Stimulated activated CD4-positive, alpha-beta T cell treated with anti-CD3 and anti-CD28 coated beads, Interleukin-2, amount 100 ng/mL, for 4 hours (primary cell): ENCODE measurements at regions not wholly inside any gene's neighbourhood (a gene's known extent, or its start where the extent isn't known, plus 50 kb on each side); places are given as distances from the start of the nearest gene placed in this dataset.
"Not testable (repeated sequence)": the region's sequence is repeated elsewhere in the genome, so short reads cannot be mapped to it uniquely, and the experiment has no call there.

Experiments
- DNase-seq: peaks from one replicate; pipeline ENCODE4 v3.0.0-alpha.2; 2020; ENCODE audit warnings: low read depth

DNA sequence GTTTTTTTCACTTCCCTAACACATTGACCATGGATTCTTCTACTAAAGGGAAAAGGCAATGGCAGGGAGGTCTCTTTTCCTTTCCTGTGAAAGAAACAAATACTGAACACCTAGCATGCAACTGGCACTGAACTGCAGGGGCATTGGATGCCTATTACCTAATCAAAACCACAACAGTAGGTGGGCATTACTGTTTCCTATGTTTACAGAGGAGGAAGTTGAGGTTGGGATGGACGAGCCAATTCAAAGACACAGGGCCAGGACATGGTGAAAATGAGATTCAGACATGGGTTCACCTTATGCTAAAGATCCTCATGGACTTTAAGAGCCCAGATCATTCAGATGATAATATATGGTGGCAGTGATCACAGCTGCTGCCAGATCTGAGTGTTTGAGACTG is 407.0 kb downstream of the MIAT start:
- no peak for DNase-seq

DNA sequence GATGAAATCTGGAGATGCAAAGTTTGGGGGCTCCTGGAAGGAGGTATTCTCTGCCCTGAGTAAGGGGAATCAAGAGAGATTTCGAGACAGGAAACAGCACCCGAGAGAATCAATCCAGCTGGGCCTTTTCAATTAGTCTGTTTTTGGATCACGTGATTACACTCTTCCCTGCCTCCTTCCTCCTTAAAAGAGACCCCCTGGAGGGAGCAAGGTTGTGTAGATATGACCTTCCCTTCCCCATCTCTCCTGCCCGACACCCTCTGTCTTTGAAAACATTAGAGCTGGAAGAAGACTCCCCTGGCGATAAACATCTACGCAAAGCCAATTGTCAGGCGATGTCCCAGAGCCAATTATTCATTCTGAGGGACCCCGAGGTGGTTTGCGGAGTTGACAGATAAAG is 407.9 kb downstream of the MIAT start:
- no peak for DNase-seq

DNA sequence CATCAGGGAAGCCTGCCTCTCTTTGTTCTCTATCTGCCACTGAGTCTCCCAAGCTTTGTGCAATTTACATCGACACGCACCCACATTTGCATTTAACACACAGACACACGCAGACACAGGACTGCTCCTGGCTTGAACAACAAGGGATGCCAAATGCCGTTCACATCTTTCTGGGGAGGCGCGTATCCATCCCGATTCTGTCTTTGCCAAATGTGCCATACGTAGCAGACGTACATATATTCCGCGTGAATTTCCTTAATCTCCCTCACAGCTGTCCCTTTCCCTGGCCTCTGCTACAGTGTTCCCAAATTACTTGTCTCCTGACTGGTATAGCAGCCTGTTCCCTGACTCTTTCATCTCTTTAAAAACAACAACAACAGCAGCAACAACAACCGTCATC is 409.5 kb downstream of the MIAT start:
- DNase-seq: no peak

DNA sequence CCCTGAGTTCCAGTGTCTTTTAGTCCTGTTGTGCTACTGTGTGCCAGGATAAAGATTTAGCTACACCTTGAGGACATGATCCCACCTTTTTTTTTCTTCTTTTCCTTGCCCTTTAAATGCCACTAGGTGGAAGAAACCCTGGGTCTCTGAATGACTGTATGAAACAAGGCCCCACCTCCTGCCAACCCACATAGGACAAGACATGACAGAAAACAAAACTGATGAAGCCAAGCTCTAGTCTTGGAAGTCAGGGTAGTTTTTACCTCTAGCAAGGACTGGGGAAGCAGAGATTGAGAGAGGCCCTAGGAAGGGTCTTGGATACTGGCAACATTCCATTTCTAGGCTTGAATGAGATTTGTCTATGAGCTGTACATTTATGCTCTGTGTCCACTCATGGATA is 410.7 kb downstream of the MIAT start:
- no peak for DNase-seq

DNA sequence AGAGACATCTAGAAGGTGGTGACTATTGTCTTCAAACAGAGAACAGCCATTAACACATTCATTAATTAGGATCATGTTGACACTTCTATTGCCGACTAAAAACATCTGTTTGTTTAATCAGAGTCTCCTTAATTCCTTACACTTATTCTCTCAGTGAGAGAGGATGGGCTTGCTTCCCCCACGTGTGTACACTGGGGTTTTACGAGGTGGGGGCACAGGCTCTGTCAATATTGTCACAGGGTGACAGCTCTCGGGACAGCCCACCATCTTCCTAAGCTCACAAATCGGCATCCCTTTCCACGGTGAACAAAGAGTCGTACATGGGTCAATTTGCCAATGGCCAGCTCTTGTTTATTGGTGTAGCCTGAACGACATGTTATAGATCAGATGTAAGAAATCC is 413.2 kb downstream of the MIAT start:
- no peak for DNase-seq

DNA sequence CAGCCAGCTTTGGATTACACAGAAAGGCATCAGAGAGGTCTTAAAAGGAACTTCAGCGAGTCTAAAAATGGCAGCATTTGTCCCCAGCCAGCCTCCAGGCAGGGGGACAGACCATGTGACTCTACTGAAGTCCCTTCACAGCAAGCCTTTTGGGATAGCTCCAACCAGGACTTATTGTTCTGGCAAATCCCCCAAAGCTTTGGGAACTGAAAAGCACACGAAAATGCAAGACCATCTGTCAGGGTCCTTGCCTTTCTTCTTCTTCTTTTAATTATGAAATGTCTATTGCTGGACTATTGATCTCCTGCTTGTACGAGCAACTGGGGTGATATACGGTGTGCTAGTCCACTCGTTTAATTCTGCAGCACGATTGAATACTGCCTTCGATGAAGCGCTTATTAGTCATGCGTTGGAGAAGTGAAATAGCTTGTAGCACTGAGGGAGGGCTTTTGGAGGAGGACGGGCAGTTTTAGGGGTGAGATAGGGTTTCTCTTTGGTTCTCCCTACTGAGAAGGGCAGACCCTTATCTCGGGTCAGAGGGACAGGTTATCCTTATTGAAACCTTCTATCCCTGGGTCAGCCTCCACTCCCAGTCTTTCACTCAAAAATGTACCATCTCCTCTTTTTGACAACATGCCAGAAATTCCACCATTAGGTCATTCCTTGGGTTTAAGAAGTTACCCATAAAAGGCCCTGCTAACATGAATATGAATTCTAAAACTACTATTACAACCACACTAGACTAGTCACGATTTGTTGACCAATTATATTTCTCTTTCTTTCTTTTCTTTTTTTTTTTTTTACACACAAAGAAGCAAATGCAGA is 416.4 kb downstream of the MIAT start:
- DNase-seq: no peak

DNA sequence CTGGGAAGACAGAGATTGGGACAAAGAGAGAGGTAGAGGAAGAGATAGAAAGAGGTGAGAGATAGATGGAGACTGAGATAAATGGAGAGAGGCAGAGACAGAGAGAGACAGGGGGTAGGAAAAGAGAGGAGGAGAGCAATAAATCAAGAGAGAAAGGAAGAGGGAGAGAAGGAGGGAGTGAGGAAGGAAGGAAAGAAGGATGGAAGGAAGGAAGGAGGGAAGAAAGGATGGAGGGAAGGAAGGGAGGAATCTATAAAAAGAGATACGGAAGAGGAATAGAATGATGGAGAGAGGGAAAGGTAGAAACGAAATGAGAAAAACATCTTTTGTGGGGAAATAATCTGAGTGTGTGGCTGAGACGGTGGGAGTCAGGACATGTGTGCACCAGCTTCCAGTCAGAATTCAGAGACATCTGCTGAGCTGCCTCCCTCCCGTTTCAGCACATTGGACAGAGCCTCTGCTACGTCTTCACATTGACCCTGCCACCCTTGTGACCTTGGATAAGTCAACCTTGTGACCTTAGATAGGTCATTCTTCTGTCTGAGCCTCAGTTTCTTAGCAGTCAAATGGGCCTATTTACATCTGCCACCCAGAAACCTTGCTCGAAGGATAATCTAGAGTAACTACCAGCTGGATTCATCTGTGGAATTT is 417.8 kb downstream of the MIAT start:
- DNase-seq: no peak

DNA sequence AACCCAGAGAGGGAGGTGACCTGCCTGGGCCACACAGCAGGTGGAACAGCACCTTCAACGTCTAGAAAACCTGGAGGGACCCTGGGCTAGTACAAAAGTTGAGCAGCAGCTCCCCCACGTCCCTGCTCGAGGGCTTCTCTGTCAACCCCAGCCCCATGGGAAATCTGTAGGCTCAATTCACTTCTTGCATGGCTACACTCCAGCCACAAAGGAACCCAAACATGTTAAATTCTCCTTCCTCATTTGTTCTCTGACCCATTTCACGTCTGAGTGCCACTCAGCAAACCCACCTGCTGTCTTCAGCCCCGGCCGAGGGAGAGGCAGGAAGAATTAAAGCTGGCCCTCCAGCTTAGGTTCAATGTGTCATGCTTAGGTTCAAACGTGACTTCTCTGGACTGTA is 418.5 kb downstream of the MIAT start:
- no peak for DNase-seq

DNA sequence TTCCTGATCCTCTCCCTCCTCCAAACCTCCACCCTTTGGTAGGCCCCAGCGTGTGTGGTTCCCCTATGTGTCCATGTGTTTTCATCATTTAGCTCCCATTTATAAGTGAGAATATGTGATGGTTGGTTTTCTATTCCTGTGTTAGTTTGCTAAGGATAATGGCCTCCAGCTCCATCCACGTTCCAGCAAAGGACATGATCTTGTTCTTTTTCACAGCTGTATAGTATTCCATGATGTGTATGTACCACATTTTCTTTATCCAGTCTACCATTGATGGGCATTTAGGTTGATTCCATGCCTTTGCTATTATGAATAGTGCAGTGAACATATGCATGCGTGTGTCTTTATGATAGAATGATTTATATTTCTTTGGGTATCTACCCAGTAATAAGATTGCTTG is 420.7 kb downstream of the MIAT start:
- not testable (repeated sequence) for DNase-seq

DNA sequence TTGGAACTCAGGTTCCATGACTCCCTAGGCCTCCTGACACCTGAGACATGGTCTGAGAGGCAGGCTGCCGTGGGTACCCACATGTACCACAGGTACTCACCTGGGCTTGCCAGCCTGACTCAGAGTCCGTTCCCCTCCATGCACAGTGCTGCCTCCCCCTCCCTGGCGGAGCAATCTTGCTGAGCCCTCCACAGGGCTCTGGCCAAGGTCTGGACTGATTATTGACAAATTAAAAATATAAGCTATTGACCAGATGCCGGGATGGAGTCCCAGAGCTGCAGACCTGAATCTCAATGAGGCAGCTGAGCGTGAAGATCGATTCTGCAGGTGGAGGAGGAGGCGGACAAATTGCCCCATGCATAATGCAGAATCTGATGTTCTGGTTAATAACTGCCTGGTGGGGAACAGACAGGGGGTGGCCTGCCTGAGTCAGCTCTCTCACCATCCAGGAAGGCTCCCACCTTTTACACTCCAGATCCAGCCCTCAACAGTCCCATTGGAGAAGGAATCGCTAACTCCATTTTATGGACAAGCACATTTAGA is 422.7 kb downstream of the MIAT start:
- no peak for DNase-seq

DNA sequence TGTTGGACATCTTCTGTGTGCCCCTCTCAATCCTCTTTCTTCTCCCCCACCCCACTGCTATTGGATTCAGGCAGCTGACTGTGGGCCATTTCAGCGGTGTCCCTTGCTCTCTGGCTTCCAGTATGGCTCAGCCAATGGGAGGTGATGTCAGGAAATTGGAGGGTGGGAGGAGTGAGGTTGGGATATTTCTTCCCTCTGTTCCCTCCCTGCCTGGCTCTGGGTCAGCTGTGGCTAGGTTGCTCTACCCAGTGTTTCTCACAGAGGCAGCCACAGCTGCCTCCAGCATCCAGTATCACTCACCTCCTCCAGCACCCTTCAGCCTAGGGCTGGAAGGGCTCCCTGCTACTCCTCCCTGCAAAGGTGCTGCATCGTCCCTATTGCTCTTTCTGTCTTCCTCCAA is 423.5 kb downstream of the MIAT start:
- DNase-seq: no peak

DNA sequence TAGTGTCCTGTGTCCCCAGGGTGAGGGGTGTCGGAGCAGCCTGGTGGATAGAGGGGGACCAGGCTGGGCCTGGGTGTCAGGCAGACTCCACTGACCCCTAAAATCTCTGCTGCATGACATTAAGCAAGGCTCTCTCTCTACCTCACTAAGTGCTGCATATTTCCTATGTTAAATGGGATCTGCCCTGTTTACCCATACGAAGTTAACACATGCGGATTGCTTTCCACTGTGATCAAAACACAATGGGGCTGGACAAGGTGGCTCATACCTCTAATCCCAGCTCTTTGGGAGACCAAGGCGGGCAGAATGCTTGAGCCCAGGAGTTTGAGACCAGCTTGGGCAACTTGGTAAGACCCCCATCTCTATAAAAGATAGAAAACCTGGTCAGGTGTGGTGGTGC is 426.2 kb downstream of the MIAT start:
- no peak for DNase-seq

DNA sequence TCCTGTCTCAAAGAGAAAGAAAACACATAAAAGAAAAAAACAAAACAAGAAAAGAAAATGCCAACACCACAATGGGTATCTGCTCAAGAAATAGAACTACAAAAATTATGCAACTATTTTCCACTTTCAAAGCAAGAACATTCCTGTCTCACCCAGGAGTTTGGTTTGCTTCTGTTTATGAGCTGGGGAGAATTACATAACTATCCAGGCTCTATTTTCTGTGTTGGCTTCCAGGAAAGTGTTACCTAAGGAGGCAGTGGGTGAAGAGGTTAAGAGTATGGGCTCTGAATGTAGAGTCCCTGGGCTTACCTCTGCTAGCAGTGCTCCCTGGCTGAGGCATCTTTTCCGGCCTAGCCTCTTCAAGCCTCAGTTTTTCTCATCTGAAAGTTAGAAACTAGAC is 426.7 kb downstream of the MIAT start:
- no peak for DNase-seq

DNA sequence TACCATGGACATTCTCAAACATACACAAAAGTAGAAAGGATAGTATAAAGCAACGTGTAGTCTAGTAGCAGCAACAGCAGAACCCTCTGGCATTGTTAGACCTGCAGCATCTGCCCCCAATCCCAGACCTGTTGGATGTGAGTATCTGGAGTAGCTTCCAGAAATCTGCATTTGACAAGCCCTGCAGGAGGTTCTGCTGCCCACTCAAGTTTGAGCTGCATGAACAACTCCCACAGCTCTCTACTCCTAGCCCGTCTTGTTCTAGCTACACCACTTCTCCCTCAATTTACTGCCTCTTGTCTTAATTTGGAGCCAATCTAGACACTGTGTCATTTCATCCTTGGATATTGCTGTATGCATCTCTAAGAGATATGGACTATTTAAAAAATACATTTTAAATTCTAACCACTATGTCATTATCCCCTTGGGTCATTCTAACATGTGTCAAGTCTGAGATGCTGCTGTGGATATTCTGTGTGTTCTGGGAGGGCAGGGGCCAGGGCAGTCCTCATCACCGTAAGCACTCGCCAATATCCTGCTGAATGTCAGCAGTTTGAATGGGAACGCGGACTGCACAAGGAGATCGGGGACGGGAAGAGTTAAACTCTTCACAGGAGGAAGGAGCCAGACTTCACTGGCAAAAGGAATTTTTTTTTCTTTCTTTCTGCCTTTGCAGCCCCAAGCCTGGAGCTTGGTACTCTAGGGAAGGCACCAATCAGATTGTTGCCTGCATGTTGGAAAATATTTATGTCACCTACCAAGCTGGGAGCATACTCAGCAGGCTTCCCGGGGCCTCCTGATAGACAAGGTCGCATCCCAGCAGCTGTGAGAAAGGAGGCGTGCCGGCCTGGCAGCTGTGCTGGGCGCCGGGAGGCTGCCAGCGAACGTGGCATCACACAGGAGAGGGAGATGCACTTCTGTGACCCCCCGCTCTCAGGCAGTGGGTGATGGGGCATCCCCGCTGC is 429.0 kb downstream of the MIAT start:
- DNase-seq: no peak

DNA sequence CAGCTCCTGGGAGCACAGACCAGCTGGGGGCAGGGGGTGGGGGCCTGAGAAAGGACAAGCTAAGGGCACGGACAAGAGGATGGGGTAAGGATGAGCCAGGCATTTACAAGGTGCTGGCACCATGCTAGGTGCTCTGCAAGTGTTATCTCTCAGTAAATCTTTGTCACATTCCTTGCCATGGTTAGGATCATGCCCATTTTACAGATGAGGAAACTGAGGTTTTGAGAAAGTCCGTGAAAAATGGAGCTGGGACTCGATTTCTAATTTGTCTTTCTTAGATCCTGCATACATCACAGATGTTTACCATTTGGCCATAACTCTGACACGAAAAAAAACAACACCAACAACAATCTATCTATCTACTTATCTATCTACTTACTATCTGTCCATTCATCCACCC is 429.7 kb downstream of the MIAT start:
- no peak for DNase-seq

DNA sequence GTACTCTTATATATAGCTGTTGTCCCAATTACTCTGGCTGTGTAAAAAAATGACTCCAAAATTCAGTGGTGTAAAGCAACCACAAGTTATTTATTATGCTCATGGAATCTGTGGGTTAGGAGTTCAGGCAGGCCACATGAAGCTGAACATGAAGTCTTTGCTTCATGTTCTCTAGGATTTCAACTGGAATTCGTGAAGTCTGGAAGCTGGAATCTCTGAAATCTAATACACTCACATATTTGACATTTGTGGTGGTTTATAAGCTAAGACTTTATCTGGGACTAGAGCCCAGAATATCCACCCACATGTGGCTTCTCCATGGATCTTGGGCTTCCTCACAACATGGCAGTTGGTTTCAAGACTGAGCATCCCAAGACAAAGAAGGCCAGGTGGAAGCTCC is 430.6 kb downstream of the MIAT start:
- no peak for DNase-seq

DNA sequence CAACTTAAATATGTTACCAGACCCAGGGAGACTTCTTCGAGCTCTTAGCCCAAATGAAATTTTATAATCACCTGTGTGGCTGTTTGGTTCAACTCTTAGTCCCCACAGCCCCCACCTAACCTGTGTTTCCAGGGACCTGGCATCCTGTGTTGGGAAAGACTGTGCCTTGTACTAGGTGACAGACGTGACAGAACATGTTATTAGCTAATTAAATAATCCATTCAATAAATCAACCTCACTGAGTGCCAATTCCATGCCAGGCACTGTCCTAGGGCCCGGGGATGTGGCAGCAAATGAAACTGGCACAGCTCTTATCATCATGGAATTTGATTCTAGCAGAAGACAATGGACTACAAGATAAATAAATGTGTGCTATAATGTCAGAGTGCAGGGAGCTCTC is 431.9 kb downstream of the MIAT start:
- no peak for DNase-seq

DNA sequence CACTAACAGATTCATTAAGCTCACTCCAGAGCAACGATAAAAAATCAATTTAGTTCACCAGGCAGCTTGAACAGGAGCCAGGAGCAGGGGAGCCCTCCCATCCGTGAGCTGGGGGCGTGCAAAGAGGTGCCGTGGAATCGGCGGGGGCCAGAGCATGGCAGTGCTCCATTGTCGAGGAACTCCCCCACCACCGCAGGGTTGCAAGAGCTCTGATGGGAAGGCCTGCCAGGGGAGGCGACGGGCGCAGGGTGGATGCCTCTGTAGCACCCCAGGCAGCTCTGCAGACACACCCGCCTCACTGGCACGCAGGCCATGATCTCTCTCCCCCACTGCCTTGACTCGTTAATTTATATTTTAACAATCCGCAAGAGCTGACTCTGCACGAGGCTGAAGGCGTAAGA is 433.2 kb downstream of the MIAT start:
- DNase-seq: no peak

DNA sequence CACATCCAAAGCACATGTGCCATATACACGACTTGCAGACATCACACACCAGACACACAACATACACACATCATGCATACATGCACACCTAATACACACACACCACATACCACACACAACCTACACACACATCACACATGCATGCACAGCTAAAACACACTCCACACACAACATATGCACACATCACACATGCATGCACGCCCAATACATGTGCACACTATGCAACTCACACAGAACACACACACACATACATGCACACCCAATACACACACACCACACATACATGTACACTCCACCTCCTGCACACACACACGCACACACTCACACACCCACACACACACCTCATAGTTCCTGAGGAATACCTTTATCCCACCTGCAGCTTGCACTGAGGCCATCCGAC is 436.0 kb downstream of the MIAT start:
- no peak for DNase-seq

DNA sequence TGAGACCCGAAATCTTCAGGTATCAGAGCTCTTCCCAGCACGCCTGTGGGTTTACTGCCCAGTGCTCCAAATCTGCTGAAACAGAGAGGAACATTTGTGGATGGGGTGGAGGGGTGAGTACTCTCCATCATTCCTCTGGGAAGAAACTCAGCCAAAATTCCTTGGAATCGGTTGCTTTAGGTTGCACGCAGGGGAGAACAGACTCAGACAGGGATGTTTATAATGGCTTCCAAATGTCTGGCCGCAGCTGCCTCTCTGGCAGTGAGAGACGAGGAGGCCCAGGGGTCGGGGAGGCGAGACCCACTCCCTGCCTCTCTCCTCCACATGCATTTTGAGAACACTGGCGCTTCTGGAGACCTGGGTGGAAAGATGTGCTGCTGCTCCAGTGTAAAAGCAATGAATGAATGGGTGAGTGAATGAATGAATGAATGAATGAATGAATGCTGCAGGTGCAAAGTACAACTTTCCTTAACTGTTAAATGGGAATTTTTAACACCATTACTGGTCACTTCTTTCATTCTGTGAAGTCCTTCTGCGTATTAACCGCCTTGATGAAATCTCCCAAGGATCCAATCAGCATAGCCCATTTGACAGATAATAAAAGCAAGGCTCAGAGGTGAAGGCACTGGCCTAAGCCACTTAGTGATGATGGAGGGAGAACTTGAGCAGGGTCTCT is 437.4 kb downstream of the MIAT start:
- no peak for DNase-seq

DNA sequence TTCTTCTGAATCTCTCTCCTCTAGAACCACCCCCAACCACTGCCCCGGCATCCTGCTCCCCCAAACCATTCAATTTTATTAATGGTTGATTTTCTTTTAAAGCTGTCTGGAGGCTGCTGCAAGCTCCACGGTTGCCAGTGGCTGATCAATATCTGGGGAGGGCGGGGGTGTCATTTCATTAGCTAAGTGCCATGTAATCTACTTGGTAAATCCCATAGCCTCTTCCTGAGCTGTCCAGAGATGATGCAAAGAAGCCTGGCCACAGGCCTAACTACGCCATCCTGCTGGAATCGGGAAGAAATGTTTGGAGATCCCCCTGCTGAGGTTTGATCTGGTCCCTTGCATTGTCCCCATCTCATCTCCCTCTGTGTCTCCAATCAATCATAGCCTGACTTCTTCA is 440.1 kb downstream of the MIAT start:
- DNase-seq: no peak

DNA sequence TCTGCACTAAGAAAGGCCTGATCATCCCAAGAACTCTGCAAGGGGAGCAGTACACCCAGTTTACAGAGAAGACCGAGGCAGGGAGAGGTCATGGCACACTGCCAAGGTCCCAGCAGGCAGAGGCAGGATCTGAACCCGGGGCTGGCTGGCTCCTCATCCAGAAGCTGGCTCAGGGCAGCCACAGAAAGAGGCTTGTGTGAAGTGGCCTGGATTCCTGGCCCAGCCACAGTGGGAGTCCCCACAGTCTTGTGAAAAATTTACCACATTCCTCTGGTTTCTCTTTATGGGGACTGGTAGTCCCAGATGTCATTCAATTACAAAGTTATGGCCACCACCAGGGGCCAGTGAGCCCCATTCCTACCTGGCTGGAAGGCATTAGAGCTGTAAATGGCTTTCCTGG is 440.5 kb downstream of the MIAT start:
- no peak for DNase-seq
